SIG-M5 (cell line): ENCODE measurements at regions not wholly inside any gene's neighbourhood (a gene's known extent, or its start where the extent isn't known, plus 50 kb on each side); places are given as distances from the start of the nearest gene placed in this dataset.

Experiments used
- DNase-seq: peaks from one replicate; lab custom pipeline; 2025; lab: John Stamatoyannopoulos, UW

DNA sequence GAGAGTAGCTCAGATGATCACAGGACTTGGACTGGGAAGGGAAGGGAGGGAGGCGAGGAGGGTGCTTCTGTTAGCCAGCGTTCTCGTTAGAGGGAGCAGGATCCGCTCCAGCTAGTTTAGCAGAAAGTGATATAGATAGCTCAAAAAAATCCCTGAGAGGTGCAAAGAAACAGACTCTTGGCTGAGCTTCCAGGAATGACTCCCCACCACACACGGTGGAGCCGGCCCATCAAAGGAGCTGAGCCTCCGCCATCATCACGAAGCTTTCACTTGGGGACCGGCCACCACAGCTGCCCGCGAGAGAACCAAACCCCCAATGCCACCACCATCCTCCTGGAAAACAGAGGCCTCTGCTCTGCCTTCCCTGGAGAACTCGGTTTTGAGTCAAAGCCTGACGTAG is 124.6 kb upstream of the BCL2L14 start:
- no peak for DNase-seq

DNA sequence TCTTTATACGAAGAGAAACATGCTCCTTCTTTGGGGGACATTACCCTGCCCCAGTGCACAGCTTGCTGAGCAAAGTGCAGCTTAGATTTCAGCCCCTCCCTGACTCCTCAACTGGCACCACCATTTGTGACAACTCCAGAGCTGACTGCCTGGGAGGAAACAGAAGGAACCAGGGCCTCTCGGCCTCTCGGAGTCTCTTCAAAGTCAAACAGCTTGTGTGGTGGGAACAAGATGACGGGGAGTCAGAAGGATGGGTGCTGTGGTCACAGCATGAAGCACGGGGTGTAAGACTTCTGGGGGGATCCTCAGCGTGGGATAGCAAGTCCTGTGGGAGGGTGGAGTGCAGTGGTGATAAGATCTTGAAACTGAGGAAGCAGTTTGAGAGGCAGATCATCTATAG is 123.5 kb upstream of the BCL2L14 start:
- no peak for DNase-seq

DNA sequence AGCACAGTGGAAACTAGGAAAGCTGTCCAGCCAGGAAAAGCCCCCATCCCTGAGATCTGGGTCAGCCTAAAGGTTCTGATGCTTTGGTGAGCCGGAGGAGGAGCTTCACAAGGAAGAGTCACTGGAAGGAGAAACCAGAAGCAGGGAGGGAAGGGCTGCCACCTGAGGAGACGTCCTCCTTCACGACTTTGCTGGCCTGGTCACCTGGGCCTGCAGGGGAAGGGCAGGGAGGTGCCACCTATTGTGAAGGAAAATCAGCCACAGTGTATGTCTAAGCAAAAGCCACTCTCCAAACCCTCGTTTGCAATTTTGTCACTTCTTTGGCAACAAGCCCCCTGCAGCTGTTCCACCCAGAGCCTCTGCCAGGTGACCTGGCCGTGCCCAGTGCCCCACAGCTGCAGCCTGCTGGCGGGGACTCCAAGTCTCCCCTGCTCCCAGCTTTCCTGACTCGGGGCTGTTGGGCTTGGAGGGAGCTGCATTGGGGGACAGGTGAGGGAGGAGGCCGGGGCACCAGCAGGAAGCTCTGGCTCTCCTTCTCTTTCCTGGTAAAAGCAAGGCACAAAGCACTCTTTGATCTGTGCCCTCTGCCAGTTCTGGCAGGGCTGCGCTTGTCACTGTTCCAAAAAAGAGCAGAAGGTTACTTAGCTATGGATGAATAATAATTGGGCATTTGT is 120.9 kb upstream of the BCL2L14 start:
- DNase-seq, result no peak

DNA sequence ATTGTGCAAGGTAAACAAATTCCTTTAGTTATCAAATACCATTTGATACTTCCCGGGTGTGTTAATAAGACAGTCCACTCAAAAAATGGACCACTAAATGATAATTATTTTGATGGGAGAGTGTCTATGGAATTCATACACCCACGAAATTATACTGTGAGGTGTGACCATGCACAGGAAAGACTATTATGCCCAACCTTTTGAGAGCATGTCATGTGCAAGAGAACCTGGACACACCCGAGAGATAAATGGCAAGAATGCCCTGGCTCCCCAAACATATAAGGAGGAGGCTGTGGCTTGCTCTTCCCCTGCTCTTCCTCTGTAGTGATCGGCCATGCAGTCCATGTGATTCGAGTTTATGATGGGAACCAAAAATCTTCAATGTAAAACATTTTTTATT is 119.5 kb upstream of the BCL2L14 start:
- no peak for DNase-seq

DNA sequence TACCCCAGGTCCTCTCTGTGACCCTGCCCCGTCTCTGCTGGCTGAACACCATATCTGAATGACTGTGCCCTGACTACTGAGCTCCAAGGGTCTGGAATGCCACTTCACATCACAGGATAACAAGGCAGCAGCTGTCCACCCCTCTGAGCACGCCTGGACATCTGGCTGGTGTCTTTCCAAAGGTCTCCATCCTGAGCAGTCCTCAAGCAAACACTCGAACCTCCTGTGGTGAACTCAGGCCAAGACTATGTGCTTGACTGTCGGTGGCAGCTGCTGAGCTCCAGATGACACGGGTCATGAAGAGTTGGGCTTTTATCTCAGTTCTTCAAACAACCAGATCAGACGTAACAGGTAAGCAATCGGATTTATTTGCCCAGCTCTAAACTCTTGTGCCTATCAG is 117.2 kb upstream of the BCL2L14 start:
- no peak for DNase-seq

DNA sequence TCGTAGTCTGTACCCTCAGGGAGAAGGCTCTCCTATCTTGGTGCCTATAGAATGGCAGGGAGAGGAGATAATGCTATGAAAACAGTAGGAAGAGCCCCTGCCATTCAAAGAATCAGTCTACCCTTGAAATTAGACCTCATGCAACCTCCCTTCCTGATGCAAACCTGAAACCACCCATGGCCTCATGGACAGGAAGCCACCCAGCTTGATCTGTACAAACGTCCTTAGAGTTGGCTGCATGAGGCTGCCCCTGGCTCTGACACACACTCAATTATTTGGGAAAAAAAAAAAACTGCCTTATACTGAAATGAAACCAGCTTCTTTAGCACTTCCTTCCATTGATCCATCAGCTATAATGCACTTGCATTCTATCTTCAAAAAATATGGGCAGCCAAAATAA is 116.6 kb upstream of the BCL2L14 start:
- DNase-seq, result no peak

DNA sequence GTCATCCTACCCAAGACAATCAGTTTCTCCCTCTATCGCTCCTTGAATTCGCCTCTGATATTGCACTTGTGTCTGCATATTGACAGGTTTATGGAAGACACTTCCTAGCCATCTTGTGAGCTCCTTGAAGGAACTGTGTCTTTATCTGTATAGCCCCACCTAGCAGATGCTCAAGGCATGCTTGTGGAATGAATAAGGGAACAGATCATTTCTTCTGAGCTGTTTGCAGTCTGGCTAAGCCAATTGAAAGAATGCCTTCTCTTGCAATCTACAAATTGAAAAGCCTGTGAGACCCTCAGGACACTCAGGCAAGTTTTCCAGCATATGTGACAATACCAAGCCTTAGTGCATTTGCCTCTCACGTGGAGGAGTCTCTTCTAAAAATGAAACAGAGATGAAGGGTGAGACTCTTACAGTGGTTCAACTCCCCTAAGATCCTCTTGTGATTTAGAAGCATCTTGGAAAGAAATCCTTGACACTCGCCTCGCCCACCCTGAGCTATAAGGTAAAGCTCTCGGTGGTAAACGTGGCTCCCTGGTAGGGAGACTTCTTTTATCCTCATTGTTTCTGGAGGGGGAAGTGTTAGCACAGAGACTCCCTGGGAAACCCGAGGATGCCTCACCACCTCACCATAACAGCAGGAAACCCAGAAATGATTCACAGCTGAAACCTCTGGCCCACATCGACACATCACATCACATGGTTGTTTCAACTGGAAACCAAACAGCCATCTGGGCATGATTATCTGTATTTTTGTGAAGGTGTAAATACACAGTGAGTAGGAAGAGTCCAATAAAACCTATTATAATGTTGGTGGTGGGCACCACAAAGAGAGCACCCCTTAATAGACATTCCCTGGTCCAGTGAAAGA is 112.3 kb upstream of the BCL2L14 start:
- no peak for DNase-seq

DNA sequence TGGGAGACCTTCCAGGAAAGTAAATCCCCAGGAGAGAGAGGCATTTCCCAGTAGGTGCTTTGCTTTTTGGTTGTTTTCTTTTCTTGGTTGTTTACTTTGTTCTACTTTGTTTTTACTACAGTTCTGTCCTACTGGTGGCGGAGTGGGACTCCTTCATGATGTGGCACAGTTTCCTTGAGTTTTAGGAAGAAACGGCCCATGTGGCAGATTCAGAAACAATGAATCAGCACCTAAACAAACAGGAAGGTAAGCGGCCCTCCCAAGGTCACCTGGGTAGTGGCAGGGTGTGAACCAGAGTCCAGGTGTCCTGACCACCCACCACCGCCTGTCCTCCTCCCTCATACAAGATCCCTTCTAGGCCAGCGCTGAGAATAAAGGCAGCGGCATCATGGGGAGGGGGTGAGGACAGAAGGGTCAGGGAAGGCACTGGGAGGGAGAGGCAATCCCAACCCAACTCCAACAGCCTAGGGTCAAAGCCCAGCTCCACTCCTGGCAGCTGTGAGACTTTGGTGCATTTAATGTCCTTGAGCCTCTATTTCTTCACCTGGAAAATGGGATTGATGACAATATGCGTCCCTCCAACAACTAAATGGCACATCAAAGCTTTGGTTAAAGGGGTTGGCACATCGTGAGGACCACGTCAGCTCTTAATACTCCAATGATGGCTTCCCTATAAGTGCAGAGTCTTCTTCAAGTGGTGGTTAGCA is 111.5 kb upstream of the BCL2L14 start:
- no peak for DNase-seq

DNA sequence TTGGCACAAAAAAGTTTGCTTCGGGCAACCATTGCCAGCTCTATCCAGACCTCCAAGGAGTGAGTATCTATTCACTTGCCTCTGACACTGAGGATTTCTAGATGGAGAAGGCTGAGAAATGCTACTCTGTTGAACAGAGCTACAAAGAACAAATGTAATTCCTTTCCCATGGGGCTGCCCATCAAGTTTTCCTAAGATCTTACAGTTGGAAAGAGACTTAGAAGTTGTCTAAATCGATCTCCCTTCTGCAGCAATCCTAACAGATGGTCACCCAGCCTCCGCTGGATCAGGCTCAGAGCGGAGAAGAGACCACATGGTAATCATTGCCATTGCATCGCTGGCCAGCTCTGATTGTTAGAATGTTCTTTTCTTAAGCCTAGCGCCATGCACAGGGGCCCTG is 110.1 kb upstream of the BCL2L14 start:
- DNase-seq, result no peak

DNA sequence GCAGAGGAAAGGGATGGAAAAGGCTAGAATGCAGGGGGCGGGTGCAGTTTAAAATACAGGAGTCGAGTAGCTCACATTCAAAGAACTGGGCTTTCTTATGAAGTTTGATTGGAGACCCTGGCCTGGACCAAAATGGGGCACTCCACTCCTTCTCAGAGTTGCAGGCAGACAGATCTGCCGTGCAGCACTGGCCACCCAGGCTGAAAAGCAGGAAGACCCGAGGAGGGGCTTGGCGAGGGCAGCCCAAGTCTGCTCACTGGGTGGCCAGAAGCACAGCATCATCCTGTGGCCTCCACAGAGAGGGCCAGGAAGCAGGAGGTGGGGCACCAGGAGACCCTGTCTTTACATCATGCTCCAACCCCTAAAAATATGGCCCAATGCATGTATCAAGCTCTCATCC is 109.1 kb upstream of the BCL2L14 start:
- no peak for DNase-seq

DNA sequence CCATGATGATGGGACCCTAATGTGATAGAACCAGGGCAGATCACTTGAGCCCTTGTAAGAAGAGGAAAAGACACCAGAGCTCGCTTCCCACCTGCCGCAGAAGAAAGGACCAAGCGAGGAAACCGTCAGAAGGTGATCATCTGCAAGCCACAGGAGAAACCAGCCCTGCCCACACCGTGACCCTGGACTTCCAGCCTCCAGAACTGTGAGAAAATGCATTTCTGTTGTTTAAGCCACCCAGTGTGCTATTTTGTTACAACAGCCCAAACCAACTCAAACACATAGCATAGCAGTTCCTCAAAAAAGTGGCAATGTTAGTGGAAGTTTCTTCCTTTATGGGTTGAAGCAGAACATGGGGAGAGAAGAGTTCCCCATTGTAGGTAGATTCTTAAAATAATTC is 107.9 kb upstream of the BCL2L14 start:
- no peak for DNase-seq

DNA sequence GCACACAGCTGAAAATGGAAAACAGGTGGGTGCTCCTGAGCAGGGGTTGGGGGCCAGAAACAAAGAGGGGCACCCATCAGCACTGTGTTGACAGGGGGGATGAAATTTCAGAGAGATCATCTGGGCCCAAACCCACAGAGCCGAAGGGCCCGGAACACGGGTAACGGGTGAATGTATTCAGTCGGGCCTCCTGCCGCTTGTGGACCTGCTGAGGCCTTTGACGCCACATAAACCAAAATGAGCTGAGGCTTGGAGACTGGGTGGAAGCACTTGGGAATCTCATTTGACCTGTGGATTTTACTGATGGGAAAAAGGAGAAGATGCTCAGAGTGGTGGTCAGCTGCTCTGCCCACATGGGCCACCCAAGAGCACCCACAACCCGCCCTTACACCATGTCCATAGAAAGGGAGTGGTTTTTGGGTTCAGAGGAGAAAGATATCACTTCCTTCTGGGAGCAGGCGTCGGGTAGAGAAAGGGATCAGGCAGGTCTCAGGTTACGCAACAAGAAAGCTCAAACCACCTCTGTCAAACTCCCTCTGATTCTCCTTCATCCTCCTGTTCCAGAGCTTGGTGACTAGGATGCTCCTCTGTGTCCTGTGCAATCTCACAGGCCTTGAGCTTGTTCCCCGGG is 106.8 kb upstream of the BCL2L14 start:
- DNase-seq, result no peak

DNA sequence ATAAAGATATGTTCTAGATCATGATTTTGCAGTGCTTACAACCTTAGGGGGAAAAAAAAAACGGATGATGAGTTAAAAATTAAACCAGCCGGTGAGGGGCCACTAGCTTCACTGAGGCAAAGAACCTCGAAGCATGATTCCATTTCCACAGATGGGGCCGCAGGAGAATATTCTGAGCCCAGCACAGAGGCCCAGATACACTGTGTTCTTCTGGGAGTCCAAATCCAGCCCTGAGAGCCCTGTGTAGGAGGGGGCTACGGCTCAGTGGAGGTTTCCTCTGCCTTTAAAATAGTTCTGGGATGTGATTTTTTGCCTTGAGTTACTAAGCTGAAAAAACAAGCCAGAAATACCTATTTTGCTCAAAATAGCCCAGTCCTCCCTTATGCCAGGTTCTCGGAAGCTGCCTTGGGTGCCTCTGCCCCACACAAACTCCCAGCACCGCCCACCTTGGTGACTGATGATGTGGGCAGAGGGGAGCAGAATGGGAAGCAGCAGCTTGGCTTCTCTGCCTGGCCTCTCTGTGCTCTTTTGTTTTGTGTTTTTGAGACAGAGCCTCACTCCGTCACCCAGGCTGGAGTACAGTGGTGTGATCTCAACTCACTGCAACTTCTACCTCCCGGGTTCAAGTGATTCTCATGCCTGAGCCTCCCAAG is 105.4 kb upstream of the BCL2L14 start:
- DNase-seq, result no peak

DNA sequence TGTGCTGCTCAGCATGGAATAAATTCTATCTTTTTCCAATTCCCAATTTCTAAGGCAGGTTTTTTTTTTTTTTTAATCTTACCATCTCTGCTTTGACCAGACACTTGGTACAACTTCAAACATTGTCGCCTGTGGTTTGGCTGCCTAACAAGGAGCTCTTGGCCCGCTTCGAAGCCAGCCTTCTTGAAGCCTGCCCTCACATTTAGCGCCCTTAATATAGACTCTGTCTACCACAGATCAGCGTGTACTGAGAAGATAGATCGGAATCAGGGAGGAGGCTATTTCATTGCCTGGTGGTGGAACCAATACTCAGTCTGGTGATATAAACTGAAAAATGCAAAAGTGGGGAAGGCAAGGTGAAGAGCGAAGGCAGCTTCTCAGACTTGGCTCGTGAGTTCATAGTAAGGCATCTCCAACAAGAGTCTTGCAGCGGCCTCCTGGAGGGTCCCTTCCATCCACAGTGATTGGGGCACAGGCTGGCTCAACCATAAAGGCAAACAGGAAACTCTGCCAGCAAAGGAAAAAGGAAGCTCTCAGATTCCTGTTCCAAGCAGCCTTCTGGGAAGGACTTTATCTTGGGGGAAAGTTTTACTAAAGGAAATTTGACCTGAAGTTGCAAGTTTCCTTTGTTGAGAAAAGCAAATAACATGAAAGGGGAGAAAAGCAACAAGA is 103.2 kb upstream of the BCL2L14 start:
- DNase-seq, result no peak

DNA sequence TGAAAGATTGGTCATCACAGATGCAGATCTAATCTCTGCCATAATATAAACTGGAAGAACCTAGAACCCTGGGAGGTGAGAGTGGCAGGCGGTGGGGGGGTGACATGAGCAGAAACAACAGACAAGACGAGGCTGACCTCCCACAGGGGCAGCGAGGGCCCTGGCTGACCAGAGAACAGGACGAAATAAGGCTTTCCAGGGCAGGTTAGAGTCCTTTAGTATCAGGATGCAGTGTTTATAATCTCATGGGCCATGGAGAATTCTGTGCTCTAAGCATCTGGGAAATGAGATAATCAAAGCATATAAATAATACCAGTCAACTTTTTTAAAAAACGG is 102.7 kb upstream of the BCL2L14 start:
- no peak for DNase-seq

DNA sequence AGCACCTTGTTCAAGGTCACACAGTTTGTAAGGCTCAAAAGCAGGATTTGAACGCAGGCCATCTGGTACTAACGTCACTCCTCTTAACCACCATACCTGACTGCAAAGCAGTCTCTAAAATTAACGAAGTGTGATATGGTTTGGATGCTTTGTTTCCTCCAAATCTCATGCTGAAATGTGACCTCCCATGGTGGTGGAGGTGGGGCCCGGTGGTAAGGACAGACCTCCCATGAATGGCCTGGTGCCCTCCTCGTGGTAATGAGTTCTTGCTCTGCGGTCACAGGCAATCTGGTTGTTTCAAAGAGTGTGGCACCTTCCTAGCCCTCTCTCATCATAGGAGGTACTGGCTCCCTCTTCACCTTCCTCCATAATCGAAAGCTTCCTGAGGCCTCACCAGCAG is 102.2 kb upstream of the BCL2L14 start:
- DNase-seq, result no peak

DNA sequence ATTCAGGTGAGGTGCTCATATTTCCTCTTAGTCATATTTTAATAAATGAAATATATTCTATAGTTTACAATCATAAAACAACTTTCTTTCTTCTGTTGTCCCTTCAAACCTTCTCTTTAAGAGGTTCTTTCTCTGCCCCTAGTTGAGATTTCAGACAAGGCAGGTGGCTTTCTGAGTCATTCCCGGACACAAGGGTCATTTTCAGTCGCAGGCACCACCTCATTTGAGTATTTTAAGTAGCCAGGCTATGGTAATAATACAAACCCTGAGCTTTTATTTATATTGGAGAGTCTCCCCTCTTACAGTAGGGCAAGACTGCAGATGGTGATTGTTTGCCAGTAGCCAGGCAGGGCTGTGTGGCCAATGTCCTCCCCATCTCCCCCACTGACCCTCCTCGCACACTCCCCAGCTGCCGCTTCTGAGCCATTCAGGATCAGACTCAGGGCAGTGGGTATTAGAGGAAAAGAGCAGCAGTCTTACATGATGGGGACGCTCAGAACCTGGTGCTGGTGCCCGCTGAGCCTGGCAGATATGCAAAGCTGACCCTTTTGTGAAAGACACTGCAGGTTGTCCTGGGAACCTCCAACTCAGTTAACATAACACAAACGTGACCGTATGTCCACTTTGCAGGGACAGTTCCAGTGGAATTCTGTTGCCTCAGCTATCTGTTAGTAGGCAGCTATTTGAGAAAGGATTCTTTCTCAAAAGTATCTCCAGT is 101.1 kb upstream of the BCL2L14 start:
- DNase-seq, result no peak

DNA sequence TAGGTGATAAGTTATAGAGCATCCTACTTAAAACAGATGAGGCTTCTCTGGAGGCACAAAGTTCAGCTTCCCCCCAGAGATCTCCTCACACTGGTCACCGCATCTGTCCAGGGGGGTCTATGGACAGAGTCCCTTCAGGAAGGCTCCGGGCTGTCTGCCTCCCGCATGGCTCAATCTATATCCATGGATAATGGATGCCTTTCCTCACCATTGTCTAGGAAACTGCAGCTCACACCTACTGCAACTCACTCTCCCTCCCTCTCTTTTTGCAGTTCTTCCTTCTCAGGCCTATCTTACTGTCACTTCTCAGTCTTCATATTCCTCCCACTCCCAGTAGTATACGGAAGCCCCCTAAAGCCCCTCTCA is 100.6 kb upstream of the BCL2L14 start:
- DNase-seq, result no peak

DNA sequence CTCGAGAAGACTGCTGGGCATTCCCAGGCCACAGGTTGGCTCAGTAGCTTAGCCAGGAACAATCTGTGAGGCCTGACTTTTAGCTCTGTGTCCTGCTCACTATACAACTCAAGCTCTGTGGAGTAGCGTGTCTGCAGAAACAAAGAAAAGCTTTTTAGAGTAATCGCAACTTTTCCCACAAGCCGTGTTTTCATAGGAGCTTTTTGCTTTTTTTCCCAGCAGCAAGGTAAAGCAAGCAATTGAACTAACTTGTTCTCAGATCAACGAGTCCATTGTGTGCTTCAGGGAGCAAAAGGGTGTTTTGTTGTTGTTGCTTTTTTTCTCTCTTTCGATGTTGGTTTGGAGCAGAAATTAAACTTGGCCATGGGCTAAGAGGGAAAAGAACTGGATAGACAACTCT is 97.3 kb upstream of the BCL2L14 start:
- DNase-seq, result no peak

DNA sequence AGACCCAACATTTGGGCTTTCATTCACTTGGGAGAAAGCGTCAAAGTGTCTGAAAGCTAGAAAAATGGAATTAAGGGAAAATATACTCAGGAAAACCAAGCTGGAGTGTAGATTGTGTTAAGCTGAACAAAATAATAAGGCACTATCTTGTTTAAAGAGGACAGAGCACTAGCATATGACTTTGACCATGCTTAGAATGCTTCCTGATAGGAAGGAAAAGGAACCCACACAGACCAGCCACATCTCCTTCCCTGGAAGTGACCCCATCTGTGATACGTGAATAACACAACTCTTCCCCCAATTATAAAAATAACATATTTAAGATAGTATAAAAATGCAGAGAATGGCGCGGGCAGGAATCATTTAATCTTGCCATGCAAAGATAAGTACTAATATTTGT is 94.7 kb upstream of the BCL2L14 start:
- no peak for DNase-seq

DNA sequence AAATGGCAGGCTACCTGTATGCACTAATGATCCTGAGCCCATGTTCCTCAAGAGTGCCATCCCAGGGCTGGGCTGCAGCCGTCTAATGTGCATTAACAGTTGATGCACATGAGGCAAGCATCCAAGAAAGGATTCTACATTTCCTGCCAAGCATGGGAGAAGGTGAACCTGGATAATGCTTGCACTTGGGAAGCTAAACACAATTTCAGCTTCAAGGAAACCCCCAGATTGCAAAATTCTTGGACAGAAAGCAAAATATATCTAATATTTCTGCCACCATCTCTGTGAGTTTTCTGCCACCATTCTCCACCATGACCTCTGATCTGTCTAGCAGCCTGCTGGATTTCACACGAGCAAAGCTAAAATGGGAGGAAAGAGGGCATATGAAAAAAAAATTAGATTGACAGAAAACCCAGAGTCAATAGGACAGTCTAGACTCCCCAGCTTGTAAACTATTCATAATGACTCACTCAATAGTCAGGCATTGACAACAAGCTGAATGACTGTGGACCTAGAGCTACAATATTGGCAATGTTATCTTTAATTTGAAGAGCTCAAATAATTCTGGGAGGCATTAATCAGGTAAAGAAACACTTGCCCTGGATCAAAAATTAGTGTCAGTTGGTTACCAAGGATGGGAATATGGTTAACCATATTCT is 91.9 kb upstream of the BCL2L14 start:
- DNase-seq, result no peak
